Thyroid gland (tissue), 4 donors: ENCODE measurements at regions not wholly inside any gene's neighbourhood (a gene's known extent, or its start where the extent isn't known, plus 50 kb on each side); places are given as distances from the start of the nearest gene placed in this dataset.
"Not testable (repeated sequence)": the region's sequence is repeated elsewhere in the genome, so short reads cannot be mapped to it uniquely, and the experiment has no call there.

ENCODE experiments used
- CTCF ChIP-seq, 6 experiments: fragments of 200-600 bp in 3 of 6; fragments of 450-650 bp in 3 of 6; sonication (generic) in 3 of 6; IDR thresholded peaks; one replicate each; pipeline ENCODE4 v1.5.1; 2016 to 2019; ENCODE audit warnings: antibody characterized with exemption in 6 of 6, mild to moderate bottlenecking in 2 of 6, inconsistent platforms in 1 of 6, moderate library complexity in 1 of 6
- POLR2A ChIP-seq, 2 donors: fragments of 450-650 bp; IDR thresholded peaks; one replicate each; pipeline ENCODE4 v1.6.1; 2017; ENCODE audit warnings: antibody characterized with exemption in 2 of 2, mild to moderate bottlenecking in 2 of 2, moderate library complexity in 1 of 2

GRCh38 chr9:65414249-65414648 is 129.2 kb upstream of the FOXD4L5 start:
- TF ChIP-seq CTCF, POLR2A (IDR thresholded peaks at IDR 0.05): not testable (repeated sequence)
